Endothelial cell of umbilical vein (primary cell): ENCODE measurements at regions not wholly inside any gene's neighbourhood (a gene's known extent, or its start where the extent isn't known, plus 50 kb on each side); places are given as distances from the start of the nearest gene placed in this dataset.

ENCODE experiments used
- BruUV-seq: library from RNA; stranded (reverse); fragments of 400-500 nt; replicated peaks from 2 replicates; lab custom pipeline; 2021; lab: Mats Ljungman, UMichigan
- CTCF ChIA-PET: fragments of 300-600, 350-600 bp; sonication (Branson Sonifier 250); formaldehyde crosslinking; loops from one replicate; lab custom pipeline; 2021; ENCODE audit warnings: antibody characterized with exemption, inconsistent platforms; lab: Charles Lee
- POLR2A ChIA-PET: fragments of 300-600, 350-600 bp; sonication (Branson Sonifier 250); formaldehyde crosslinking; loops from one replicate; lab custom pipeline; 2021; ENCODE audit warnings: antibody characterized with exemption, inconsistent platforms; lab: Charles Lee
- DNase-seq: peaks from one replicate; pipeline ENCODE4 v3.0.0-alpha.2; 2011; ENCODE audit warnings: low read depth, low spot score
- FAIRE-seq: peaks from 2 replicates; lab custom pipeline; 2011; peaks lifted over from hg19 to GRCh38; lab: Jason Lieb, UNC
- H2AFZ ChIP-seq: 2 replicates; pipeline ENCODE4 v1.6.0; 2012; ENCODE audit warnings: low read depth, low read length, control low read depth, inconsistent platforms
- H3K27ac ChIP-seq: 2 replicates; pipeline ENCODE4 v1.5.1; 2011; ENCODE audit warnings: low read depth, mild to moderate bottlenecking, control low read depth, low read length, moderate library complexity; ENCODE audit not compliant: insufficient read depth
- H3K27me3 ChIP-seq, 2 experiments: 2 replicates each; pipeline versions ENCODE4 v1.6.0 to v1.6.1; 2011; ENCODE audit warnings: low read length in 2 of 2, mixed read lengths in 1 of 2; ENCODE audit not compliant: control insufficient read depth in 2 of 2, insufficient read depth in 2 of 2
- H3K36me3 ChIP-seq, 2 experiments: 2 replicates in 1 of 2; 3 replicates in 1 of 2; pipeline ENCODE4 v1.5.1; 2011; ENCODE audit warnings: low read length in 2 of 2, mild to moderate bottlenecking in 1 of 2, moderate library complexity in 1 of 2; ENCODE audit not compliant: control insufficient read depth in 2 of 2, insufficient read depth in 2 of 2; ENCODE audit errors: extremely low read depth in 1 of 2
- H3K4me1 ChIP-seq: 3 replicates; pipeline ENCODE4 v1.5.1; 2011; ENCODE audit warnings: mild to moderate bottlenecking, low read length; ENCODE audit not compliant: control insufficient read depth, insufficient read depth; ENCODE audit errors: extremely low read depth
- H3K4me2 ChIP-seq: 2 replicates; pipeline ENCODE4 v1.6.1; 2011; ENCODE audit warnings: low read length, control low read depth, mixed read lengths; ENCODE audit not compliant: insufficient read depth
- H3K4me3 ChIP-seq, 3 experiments: fragments of 200-600 bp in 1 of 3; sonication (generic), shearing (Covaris generic) in 1 of 3; replicated peaks in 1 of 3; 2 replicates each; pipeline ENCODE4 v1.5.1; 2011 to 2016; ENCODE audit warnings: control low read depth in 3 of 3, low read length in 3 of 3, mild to moderate bottlenecking in 2 of 3, inconsistent platforms in 1 of 3, low read depth in 1 of 3, moderate library complexity in 1 of 3; ENCODE audit not compliant: insufficient read depth in 1 of 3
- H3K79me2 ChIP-seq: 2 replicates; pipeline ENCODE4 v1.6.0; 2012; ENCODE audit warnings: low read length, inconsistent platforms; ENCODE audit not compliant: control insufficient read depth, insufficient read depth
- H3K9ac ChIP-seq: replicated peaks from 2 replicates; pipeline ENCODE3; 2011; ENCODE audit warnings: low read length, control low read depth; ENCODE audit not compliant: insufficient read depth; ENCODE audit errors: extremely low read depth
- H3K9me1 ChIP-seq: replicated peaks from 3 replicates; pipeline ENCODE4 v1.6.0; 2011; ENCODE audit warnings: mild to moderate bottlenecking, low read length; ENCODE audit not compliant: control insufficient read depth, insufficient read depth; ENCODE audit errors: extremely low read depth
- H3K9me3 ChIP-seq: replicated peaks from 2 replicates; pipeline ENCODE4 v1.5.1; 2012; ENCODE audit warnings: low read length, inconsistent platforms; ENCODE audit not compliant: control insufficient read depth, insufficient read depth
- H4K20me1 ChIP-seq: replicated peaks from 2 replicates; pipeline ENCODE3; 2011; ENCODE audit warnings: mild to moderate bottlenecking, low read length; ENCODE audit not compliant: control insufficient read depth, insufficient read depth; ENCODE audit errors: extremely low read depth
- EZH2 ChIP-seq: IDR thresholded peaks from 2 replicates; pipeline ENCODE4 v1.6.1; 2012; ENCODE audit warnings: borderline replicate concordance, low read depth, mild to moderate bottlenecking, moderate library complexity, low read length, inconsistent platforms; ENCODE audit not compliant: severe bottlenecking
- FOS ChIP-seq: IDR thresholded peaks from 2 replicates; pipeline ENCODE4 v1.6.1; 2011; ENCODE audit warnings: mild to moderate bottlenecking, low read length, moderate library complexity, borderline replicate concordance; ENCODE audit not compliant: insufficient read depth
- GATA2 ChIP-seq: IDR thresholded peaks from 2 replicates; pipeline ENCODE4 v1.7.0; 2011; ENCODE audit warnings: low read depth, mild to moderate bottlenecking, moderate library complexity, mixed read lengths, low read length; ENCODE audit not compliant: insufficient read length, insufficient read depth
- JUN ChIP-seq: IDR thresholded peaks from 2 replicates; pipeline ENCODE4 v1.6.1; 2011; ENCODE audit warnings: borderline replicate concordance, low read depth; ENCODE audit not compliant: insufficient read length, insufficient read depth
- MYC ChIP-seq: IDR thresholded peaks from one replicate; pipeline ENCODE4 v1.6.1; 2011; ENCODE audit warnings: mild to moderate bottlenecking, low read depth, low read length
- POLR2A ChIP-seq: IDR thresholded peaks from 2 replicates; pipeline ENCODE4 v1.6.1; 2012; ENCODE audit warnings: low read depth, mild to moderate bottlenecking, control low read depth, low read length
- POLR2AphosphoS5 ChIP-seq: IDR thresholded peaks from 2 replicates; pipeline ENCODE4 v1.6.1; 2012; ENCODE audit warnings: low read depth, mild to moderate bottlenecking, control low read depth, low read length, moderate library complexity; ENCODE audit not compliant: insufficient read depth
- dilution Hi-C: fragments of 300-500 bp; cut with MboI; formaldehyde crosslinking; loops from one replicate; pipeline ENCODE4 v1.15.0; 2019; ENCODE audit warnings: low sequenced_read_pairs; ENCODE audit not compliant: extremely low pct_ligation_motif_present
- intact Hi-C: fragments of 100-400 bp; cut with micrococcal nuclease; formaldehyde crosslinking; loops from one replicate; pipeline ENCODE4 v1.10.0; 2022
- TF ChIP-seq, protein P1 (sequence below): IDR thresholded peaks from 2 replicates; pipeline ENCODE4 v1.6.1; 2011; ENCODE audit not compliant: insufficient read depth, insufficient read length
- TF ChIP-seq, protein P2 (sequence below), 2 donors: IDR thresholded peaks; 1 replicate in 1 of 2; 2 replicates in 1 of 2; pipeline ENCODE4 v1.5.1; 2011; ENCODE audit warnings: low read length in 2 of 2, mild to moderate bottlenecking in 2 of 2, moderate library complexity in 2 of 2, control low read depth in 1 of 2, inconsistent platforms in 1 of 2, low read depth in 1 of 2; ENCODE audit not compliant: insufficient read depth in 1 of 2; ENCODE audit errors: extremely low read depth in 1 of 2

DNA sequence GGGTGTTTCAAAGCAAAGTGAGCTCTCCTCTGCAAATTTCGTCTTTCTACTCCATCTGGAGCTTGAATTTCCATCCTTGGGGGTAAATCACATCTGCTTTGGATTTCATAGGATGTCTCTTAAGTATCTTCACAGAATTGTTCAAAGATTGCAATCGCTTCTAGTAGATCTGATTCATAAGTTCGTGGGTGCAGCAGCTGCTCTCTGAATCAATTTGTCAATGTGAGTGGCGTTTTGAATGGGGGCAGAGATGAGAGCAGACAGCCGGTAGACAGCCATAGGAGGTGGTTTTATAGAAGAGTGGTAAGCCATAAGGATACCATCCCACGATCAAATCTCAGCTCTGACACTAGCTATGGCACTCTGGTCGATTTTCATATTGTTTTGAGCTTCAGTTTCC is 146.0 kb upstream of the RPH3A start:
- BruUV-seq: no TSS peak
- no peaks in the 10 kb centered on the region for H3K27me3 ChIP-seq
- intact Hi-C loops: no loop called here
- H3K4me3 ChIP-seq: no peak overlapping the region
- no peaks in the 10 kb centered on the region for H3K36me3 ChIP-seq
- H3K9ac ChIP-seq: no peak overlapping the region
- TF ChIP-seq, protein P1, sequence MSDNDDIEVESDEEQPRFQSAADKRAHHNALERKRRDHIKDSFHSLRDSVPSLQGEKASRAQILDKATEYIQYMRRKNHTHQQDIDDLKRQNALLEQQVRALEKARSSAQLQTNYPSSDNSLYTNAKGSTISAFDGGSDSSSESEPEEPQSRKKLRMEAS: no peak
- TF ChIP-seq JUN: no peak
- no peak for TF ChIP-seq GATA2
- TF ChIP-seq, protein P2, sequence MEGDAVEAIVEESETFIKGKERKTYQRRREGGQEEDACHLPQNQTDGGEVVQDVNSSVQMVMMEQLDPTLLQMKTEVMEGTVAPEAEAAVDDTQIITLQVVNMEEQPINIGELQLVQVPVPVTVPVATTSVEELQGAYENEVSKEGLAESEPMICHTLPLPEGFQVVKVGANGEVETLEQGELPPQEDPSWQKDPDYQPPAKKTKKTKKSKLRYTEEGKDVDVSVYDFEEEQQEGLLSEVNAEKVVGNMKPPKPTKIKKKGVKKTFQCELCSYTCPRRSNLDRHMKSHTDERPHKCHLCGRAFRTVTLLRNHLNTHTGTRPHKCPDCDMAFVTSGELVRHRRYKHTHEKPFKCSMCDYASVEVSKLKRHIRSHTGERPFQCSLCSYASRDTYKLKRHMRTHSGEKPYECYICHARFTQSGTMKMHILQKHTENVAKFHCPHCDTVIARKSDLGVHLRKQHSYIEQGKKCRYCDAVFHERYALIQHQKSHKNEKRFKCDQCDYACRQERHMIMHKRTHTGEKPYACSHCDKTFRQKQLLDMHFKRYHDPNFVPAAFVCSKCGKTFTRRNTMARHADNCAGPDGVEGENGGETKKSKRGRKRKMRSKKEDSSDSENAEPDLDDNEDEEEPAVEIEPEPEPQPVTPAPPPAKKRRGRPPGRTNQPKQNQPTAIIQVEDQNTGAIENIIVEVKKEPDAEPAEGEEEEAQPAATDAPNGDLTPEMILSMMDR (IDR thresholded peaks at IDR 0.05; ENCODE audit: extremely low read depth in 1 of 2, insufficient read depth in 1 of 2, low read depth in 1 of 2, low read length in 2 of 2): no peak
- TF ChIP-seq EZH2: no peak
- no peak overlapping the region for H3K27ac ChIP-seq
- DNase-seq (no peak), FAIRE-seq (no peak)
- ChIA-PET CTCF (interaction anchor here (1.4 kb wide), 1 partner anchor 8 kb away, joined by 3 read pairs; no protein-coding TSS in a partner anchor), POLR2A (no interaction called here)
- H3K4me2 ChIP-seq: no peak overlapping the region
- dilution Hi-C loops: no loop called here
- no peaks in the 10 kb centered on the region for H3K79me2 ChIP-seq
- H3K9me1 ChIP-seq: no peaks in the 10 kb centered on the region
- no peak overlapping the region for H2AFZ ChIP-seq
- no peaks in the 10 kb centered on the region for H4K20me1 ChIP-seq
- H3K9me3 ChIP-seq: no peaks in the 10 kb centered on the region
- no peaks in the 10 kb centered on the region for H3K4me1 ChIP-seq

DNA sequence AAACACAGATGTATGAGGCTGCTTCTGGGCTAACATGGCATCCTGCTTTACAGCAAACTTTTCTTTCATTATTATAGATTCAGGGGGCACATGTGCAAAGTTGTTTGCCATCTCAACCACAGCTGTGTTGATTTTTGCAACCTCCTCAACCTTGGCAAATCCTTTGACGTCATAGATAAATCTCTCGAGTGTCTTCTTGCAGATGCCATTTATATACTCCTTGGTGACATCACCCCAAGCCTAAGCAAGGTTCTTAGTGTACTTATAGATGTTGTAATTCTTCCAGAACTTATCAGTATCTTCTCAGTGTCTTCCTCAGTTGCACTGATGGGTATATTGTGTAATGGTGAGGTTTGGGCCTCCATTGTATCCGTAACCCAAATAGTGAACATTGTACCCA is 135.4 kb upstream of the RPH3A start:
- BruUV-seq: no TSS peak
- ChIA-PET POLR2A (no interaction called here), CTCF (no interaction called here)
- Histone ChIP-seq H3K4me2 (no peak overlapping the region), H3K9ac (no peak overlapping the region), H3K4me3 (no peak overlapping the region), H3K79me2 (no peaks in the 10 kb centered on the region), H3K27ac (no peak overlapping the region), H2AFZ (no peak overlapping the region), H3K9me3 (no peaks in the 10 kb centered on the region), H4K20me1 (no peaks in the 10 kb centered on the region), H3K4me1 (no peaks in the 10 kb centered on the region), H3K9me1 (no peaks in the 10 kb centered on the region), H3K27me3 (no peaks in the 10 kb centered on the region), H3K36me3 (no peaks in the 10 kb centered on the region)
- TF ChIP-seq MYC (no peak), JUN (no peak), POLR2AphosphoS5 (no peak), EZH2 (no peak), FOS (no peak), POLR2A (no peak), GATA2 (no peak)
- TF ChIP-seq, protein P1: no peak
- TF ChIP-seq, protein P2 (IDR thresholded peaks at IDR 0.05; ENCODE audit: extremely low read depth in 1 of 2, insufficient read depth in 1 of 2, low read depth in 1 of 2, low read length in 2 of 2): no peak
- DNase-seq: no peak
- intact Hi-C loops: no loop called here
- FAIRE-seq: no peak
- dilution Hi-C loops: no loop called here
